K562 (cell line): ENCODE measurements at regions not wholly inside any gene's neighbourhood (a gene's known extent, or its start where the extent isn't known, plus 50 kb on each side); places are given as distances from the start of the nearest gene placed in this dataset.

Experiments used
- TF ChIP-seq, protein P1 (sequence below), 2 experiments: fragments of 450-650 bp in 1 of 2; sonication (generic) in 1 of 2; formaldehyde crosslinking in 1 of 2; IDR thresholded peaks; 2 replicates each; pipeline versions ENCODE4 v1.7.1 to v1.9.0; 2016 to 2022; ENCODE audit warnings: inconsistent platforms in 1 of 2, mild to moderate bottlenecking in 1 of 2, missing genetic modification reagents in 1 of 2

DNA sequence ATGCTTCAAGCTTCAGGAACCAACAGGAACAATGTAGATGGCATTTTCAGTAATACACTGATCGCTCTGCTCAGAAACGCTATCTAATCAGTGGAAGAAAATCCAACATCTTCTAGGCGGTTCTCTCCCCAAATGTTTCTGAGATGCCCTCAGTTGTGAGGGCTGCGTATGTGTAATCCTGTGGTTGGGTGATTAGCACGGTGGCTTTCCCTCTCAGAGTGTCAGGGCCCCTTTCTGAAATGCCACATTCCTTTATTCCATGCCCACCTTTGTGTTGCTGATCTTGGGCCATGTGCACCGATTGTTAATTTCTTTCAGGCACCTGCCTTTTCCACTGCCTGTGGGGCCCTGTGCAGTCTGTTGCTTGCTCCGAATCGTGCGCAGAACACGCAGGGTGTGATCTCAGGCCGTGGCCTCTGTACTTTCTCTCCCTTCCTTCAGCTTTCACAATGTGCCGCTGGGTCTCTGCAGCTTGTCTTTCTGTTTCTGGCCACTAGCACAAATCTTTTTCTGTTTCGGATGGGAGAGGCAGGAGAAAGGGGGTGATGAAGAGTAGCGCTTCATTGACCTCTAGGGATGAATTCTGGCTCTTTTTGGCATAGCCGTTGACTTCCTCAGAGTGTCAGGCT is 324.0 kb downstream of the PARP8 start (continued):
- TF ChIP-seq, protein P1, sequence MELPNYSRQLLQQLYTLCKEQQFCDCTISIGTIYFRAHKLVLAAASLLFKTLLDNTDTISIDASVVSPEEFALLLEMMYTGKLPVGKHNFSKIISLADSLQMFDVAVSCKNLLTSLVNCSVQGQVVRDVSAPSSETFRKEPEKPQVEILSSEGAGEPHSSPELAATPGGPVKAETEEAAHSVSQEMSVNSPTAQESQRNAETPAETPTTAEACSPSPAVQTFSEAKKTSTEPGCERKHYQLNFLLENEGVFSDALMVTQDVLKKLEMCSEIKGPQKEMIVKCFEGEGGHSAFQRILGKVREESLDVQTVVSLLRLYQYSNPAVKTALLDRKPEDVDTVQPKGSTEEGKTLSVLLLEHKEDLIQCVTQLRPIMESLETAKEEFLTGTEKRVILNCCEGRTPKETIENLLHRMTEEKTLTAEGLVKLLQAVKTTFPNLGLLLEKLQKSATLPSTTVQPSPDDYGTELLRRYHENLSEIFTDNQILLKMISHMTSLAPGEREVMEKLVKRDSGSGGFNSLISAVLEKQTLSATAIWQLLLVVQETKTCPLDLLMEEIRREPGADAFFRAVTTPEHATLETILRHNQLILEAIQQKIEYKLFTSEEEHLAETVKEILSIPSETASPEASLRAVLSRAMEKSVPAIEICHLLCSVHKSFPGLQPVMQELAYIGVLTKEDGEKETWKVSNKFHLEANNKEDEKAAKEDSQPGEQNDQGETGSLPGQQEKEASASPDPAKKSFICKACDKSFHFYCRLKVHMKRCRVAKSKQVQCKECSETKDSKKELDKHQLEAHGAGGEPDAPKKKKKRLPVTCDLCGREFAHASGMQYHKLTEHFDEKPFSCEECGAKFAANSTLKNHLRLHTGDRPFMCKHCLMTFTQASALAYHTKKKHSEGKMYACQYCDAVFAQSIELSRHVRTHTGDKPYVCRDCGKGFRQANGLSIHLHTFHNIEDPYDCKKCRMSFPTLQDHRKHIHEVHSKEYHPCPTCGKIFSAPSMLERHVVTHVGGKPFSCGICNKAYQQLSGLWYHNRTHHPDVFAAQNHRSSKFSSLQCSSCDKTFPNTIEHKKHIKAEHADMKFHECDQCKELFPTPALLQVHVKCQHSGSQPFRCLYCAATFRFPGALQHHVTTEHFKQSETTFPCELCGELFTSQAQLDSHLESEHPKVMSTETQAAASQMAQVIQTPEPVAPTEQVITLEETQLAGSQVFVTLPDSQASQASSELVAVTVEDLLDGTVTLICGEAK (IDR thresholded peaks at IDR 0.05), result no peak
- TF ChIP-seq, protein P1 (CRISPR knock-in tag; IDR thresholded peaks at IDR 0.05), result no peak
